A549 (cell line): ENCODE measurements at regions not wholly inside any gene's neighbourhood (a gene's known extent, or its start where the extent isn't known, plus 50 kb on each side); places are given as distances from the start of the nearest gene placed in this dataset.

Experiments
- CTCF ChIP-seq: fragments of >200 bp; sonication (Bioruptor Twin); formaldehyde crosslinking; IDR thresholded peaks from 3 replicates; pipeline ENCODE4 v1.5.1; 2016
- ELK1 ChIP-seq: fragments of 150-350 bp; IDR thresholded peaks from 2 replicates; pipeline ENCODE4 v1.6.1; 2014; ENCODE audit warnings: low read depth, mild to moderate bottlenecking, low read length
- FOSL2 ChIP-seq, 2 experiments: fragments of 450-650 bp in 1 of 2; fragments of >200 bp in 1 of 2; sonication (Bioruptor Twin) in 1 of 2; formaldehyde crosslinking; IDR thresholded peaks; 2 replicates each; pipeline versions ENCODE4 v1.5.0 to v1.6.1; 2016 to 2020; ENCODE audit warnings: mild to moderate bottlenecking in 1 of 2, moderate library complexity in 1 of 2
- HMGXB4 ChIP-seq: fragments of 250-450 bp; sonication (Bioruptor Pico); IDR thresholded peaks from 2 replicates; pipeline ENCODE4 v1.5.0; 2021; ENCODE audit warnings: mild to moderate bottlenecking, moderate library complexity, borderline replicate concordance
- HOXA7 ChIP-seq: fragments of 250-450 bp; sonication (Bioruptor Pico); IDR thresholded peaks from 2 replicates; pipeline ENCODE4 v1.5.0; 2020; ENCODE audit warnings: mild to moderate bottlenecking, moderate library complexity
- JUN ChIP-seq, 2 experiments: fragments of >200 bp; sonication (Bioruptor Twin); formaldehyde crosslinking; IDR thresholded peaks; 2 replicates in 1 of 2; 3 replicates in 1 of 2; pipeline ENCODE4 v1.6.1; 2016 to 2017
- JUNB ChIP-seq: fragments of >200 bp; sonication (Bioruptor Twin); formaldehyde crosslinking; IDR thresholded peaks from 2 replicates; pipeline ENCODE4 v1.6.1; 2016
- MAFK ChIP-seq: fragments of 450-650 bp; IDR thresholded peaks from 2 replicates; pipeline ENCODE4 v1.6.1; 2014; ENCODE audit not compliant: partially characterized antibody
- POLR2A ChIP-seq: IDR thresholded peaks from 2 replicates; pipeline ENCODE4 v1.6.1; 2012; ENCODE audit warnings: mild to moderate bottlenecking, low read length
- REST ChIP-seq: fragments of 200-600 bp; sonication (generic); IDR thresholded peaks from 2 replicates; pipeline ENCODE4 v1.6.1; 2016; ENCODE audit warnings: antibody characterized with exemption, mild to moderate bottlenecking, moderate library complexity
- RFX5 ChIP-seq: fragments of 450-650 bp; IDR thresholded peaks from 2 replicates; pipeline ENCODE4 v1.7.1; 2014; ENCODE audit warnings: antibody characterized with exemption, mild to moderate bottlenecking, moderate library complexity
- USF2 ChIP-seq: fragments of 450-650 bp; IDR thresholded peaks from 2 replicates; pipeline ENCODE4 v1.6.1; 2014; ENCODE audit warnings: antibody characterized with exemption
- TF ChIP-seq, protein P1 (sequence below): IDR thresholded peaks from 2 replicates; pipeline ENCODE4 v1.6.1; 2012

GRCh38 chr14:71284048-71284447 lies 376.8 kb downstream of the PCNX1 start:
- no peak for TF ChIP-seq JUN (IDR thresholded peaks at IDR 0.05)
- TF ChIP-seq HOXA7 (CRISPR knock-in tag): no peak
- TF ChIP-seq CTCF: no peak
- TF ChIP-seq ELK1: no peak
- TF ChIP-seq POLR2A: no peak
- TF ChIP-seq, protein P1, sequence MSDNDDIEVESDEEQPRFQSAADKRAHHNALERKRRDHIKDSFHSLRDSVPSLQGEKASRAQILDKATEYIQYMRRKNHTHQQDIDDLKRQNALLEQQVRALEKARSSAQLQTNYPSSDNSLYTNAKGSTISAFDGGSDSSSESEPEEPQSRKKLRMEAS: no peak
- TF ChIP-seq REST: no peak
- no peak for TF ChIP-seq MAFK
- no peak for TF ChIP-seq RFX5
- TF ChIP-seq HMGXB4 (CRISPR knock-in tag): no peak
- TF ChIP-seq JUNB: no peak
- TF ChIP-seq FOSL2 (IDR thresholded peaks at IDR 0.05): no peak
- no peak for TF ChIP-seq FOSL2 (CRISPR knock-in tag; IDR thresholded peaks at IDR 0.05)
- no peak for TF ChIP-seq USF2
